ENCODE measurements at regions not wholly inside any gene's neighbourhood (a gene's known extent, or its start where the extent isn't known, plus 50 kb on each side); places are given as distances from the start of the nearest gene placed in this dataset.
"Not testable (repeated sequence)": the region's sequence is repeated elsewhere in the genome, so short reads cannot be mapped to it uniquely, and the experiment has no call there.

DNA sequence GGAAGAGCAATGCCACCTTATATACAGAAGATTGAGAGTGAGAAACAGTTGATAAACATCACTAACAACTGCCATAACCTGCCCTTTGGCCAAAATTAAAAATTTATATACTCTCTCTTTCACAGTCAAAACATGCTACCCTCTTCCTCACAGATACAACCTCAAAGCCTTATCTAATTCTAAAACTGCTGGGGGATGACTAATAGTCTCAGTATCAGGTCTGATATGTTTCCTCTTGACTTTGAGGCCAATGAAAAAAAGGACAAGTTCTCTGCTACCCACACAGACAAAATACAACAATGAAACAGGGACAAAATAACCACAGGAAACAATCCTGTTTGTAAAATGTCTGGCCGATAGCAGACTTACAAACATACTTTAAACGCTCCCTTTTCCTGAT, 485.6 kb upstream of the NUDT12 start:
- no peak for DNase-seq (ENCODE audit: low read depth in 2 of 2)

- no peak for DNase-seq (ENCODE audit: low read depth in 2 of 2)
Observed at GRCh38 chr5:104045987-104046386, 483.4 kb upstream of the NUDT12 start.

GRCh38 chr5:104039871-104040270, 477.3 kb upstream of the NUDT12 start:
- DNase-seq (ENCODE audit: low read depth in 2 of 2): not testable (repeated sequence)

GRCh38 chr5:104037136-104037535, 474.5 kb upstream of the NUDT12 start:
- not testable (repeated sequence) for DNase-seq (ENCODE audit: low read depth in 2 of 2)

DNA sequence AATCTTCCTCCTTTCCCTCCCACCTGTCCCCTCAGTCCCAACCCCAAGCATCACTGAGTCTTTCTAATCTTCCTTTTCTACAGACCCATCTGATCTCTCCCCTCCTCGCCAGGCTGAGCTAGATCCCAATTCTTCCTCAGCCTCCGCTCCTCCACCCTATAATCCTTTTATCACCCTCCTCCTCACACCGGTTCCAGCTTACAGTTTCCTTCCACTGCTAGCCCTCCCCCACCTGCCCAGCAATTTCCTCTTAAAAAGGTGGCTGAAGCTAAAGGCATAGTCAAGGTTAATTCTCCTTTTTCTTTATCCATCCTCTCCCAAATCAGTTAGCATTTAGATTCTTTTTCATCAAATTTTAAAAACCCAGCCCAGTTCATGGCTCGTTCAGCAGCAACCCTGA, 470.6 kb upstream of the NUDT12 start:
- DNase-seq (ENCODE audit: low read depth in 2 of 2): not testable (repeated sequence)

GRCh38 chr5:104024538-104024937, 461.9 kb upstream of the NUDT12 start:
- no peak for DNase-seq (ENCODE audit: low read depth in 2 of 2)

DNA sequence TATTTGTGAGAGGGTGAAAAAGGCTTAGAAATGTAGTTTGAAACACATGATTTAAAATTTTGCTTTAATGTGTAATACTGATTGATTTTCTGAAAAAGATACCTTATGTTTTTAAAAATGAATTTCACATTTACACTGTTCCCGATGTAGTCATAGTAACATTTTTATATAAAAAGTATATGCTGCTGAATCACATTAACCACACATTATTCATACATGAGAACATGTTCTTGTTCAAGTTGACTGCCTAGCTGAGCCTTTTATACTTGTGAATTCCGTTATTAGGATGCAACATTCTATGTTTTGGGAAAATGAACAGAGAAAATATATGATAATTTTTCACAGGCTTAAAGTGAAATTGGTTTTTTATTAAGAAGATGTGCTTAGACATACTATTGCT, 461.1 kb upstream of the NUDT12 start:
- no peak for DNase-seq (ENCODE audit: low read depth in 2 of 2)

DNA sequence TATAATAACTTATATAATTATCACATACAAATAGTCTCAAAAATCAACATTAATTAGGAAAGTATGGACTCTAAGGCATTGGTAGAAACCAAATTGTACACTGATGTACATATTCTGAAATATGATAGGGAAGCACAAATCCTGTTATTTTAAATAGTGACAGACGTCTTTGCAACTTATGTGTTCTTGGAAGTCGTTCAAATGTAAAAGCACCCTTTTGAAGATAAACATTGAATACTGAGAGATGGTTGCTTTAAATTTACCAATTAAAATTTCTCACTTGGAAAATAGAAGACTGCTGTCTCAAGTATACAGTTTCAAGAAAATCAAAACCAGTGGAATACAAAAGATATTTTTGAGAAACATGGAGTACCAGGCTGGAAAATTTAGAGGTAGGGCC, 457.4 kb upstream of the NUDT12 start:
- no peak for DNase-seq (ENCODE audit: low read depth in 2 of 2)

DNA sequence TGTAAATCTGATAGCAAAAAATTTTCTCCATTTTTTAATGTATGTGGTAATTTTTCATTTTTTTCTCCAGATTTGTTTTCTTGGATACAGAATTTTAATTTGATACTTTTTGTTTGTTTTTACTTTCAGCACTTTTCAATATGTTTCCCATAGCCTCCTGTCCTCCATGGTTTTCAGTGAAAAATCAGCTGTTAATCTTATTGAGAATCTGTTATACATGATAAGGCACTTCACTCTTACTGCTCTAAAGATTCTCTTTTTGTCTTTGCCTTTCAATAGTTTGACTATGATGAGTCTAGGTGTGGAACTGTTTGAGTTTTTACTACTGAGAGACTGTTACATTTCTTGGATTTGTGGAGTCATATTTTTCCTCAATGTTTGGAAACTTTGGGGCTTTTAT, 455.7 kb upstream of the NUDT12 start:
- DNase-seq (ENCODE audit: low read depth in 2 of 2): no peak

GRCh38 chr5:104016646-104017045, 454.1 kb upstream of the NUDT12 start:
- no peak for DNase-seq (ENCODE audit: low read depth in 2 of 2)

DNA sequence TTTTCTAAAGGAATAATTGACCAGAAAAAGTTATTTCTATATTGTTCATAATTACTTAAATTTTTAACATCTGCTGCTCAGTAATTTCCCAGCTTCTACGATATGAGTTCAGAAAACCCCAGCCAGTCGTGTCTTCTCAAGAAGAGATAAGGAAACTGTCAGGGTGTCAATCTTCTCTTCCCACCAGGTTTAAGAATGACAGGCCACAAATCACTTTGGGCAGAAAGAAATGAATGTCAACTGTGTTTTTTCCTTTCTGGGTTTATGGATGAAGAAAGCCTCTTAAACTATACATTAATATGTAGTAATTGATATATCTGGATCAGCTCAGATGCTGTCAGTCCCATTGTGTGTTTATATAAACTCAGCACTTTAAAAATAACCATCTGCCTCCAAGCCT, 453.2 kb upstream of the NUDT12 start:
- DNase-seq (ENCODE audit: low read depth in 2 of 2): no peak

DNA sequence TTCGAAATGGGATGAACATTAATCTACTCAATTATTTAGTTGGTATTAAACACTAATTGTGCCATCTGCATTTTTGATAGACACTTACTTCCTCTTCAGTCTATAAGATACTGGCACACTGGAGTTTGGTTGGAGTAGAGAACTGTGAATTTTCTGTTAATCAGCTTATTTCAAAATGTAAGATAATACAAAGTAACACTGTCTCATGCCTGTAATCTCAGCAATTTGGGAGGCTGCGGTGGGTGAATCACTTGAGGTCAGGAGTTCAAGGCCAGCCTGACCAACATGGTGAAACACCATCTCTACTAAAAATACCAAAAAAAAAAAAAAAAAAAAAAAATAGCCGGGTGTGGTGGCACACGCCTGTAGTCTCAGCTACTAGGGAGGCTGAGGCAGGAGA, 440.2 kb upstream of the NUDT12 start:
- DNase-seq (ENCODE audit: low read depth in 2 of 2): not testable (repeated sequence)

DNA sequence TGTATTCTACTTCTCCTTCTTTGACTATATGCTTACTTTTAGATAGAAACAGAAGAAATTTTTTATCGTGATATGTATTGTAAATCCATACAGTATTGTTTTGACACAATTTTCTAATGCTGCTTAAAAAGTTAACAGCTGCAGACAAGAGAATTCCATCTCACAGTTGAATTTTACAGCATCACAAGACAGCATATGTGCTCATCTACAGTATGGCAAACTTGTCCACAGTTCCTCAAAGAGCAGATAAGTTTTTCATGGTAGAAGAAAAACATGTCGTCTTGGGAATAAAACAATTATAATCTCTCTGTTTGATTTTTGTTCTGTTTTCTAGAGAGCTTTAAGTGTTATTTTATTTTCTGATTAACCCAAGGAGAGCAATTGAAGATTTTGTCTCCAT, 438.5 kb upstream of the NUDT12 start:
- no peak for DNase-seq (ENCODE audit: low read depth in 2 of 2)

DNA sequence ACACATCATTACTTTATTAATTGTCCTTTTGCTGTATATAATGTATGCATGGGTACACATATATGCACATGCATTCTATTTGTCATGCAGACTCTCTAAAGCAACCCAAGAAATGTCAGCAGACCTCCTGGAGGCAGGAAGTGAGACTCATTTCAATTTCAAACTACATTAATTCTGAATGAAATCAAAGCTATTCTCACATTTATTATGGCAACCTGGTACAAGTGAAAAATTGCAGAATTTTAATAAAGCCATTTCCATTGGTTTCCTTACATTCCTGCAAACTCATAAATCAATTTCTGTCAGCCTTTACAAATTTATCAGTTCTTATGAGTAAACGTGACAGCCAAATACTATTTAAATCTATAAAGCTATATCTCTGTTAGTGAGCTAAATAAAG, 430.4 kb upstream of the NUDT12 start:
- no peak for DNase-seq (ENCODE audit: low read depth in 2 of 2)

- DNase-seq (ENCODE audit: low read depth in 2 of 2): no peak
Observed at GRCh38 chr5:103990064-103990463, 427.5 kb upstream of the NUDT12 start.

DNA sequence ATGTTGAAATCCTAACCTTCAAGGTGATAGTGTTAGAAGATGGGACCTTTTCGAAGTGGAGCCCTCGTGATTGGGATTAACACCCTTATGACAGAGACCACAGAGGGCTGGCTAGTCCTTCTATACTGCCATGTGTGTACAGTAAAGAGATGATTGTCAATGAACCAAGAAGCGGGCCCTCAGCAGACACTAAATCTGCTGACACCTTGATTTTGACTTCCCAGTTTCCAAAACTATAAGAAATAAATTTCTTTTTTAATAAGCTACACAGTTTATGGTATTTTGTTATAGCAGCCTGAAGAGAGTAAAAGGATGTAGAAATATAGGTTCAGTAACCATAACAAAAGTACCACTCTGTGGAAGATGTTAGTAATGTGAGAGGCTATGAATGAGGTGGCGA, 419.0 kb upstream of the NUDT12 start:
- no peak for DNase-seq (ENCODE audit: low read depth in 2 of 2)

DNA sequence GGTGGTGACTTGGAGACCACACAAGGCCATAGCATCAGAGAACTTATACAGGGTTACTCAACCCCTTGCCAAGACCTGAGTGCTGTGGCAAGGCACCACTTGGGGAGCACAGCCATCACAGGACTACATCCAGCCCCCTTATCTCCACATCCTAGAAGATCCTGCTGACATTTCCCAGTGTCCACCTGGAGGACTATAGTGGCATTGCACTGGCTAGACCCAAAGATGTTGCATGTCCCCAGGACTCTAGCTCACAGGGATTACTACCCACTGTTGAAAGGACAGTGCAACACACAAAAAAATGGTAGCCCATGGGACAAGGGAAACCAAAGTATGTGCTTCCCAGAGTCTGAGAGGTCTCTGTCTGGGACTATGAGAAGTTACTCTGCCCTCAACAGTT, 411.1 kb upstream of the NUDT12 start:
- no peak for DNase-seq (ENCODE audit: low read depth in 2 of 2)

DNA sequence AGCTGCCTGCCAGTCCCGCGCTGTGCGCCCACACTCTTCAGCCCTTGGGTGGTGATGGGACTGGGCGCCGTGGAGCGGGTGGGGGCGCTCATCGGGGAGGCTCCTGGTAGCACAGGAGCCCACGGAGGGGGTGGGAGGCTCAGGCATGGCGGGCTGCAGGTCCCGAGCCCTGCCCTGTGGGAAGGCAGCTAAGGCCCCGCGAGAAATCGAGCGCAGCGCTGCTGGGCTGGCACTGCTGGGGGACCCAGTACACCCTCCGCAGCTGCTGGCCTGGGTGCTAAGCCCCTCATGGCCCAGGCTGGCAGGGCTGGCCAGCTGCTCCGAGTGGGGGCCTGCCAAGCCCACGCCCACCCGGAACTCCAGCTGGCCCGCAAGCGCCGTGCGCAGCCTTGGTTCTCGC, 403.7 kb upstream of the NUDT12 start:
- DNase-seq (ENCODE audit: low read depth in 2 of 2): not testable (repeated sequence)

GRCh38 chr5:103962023-103962422, 399.4 kb upstream of the NUDT12 start:
- DNase-seq (ENCODE audit: low read depth in 2 of 2): no peak

- no peak for DNase-seq (ENCODE audit: low read depth in 2 of 2)
Observed at GRCh38 chr5:103953601-103954382, 391.2 kb upstream of the NUDT12 start.

DNA sequence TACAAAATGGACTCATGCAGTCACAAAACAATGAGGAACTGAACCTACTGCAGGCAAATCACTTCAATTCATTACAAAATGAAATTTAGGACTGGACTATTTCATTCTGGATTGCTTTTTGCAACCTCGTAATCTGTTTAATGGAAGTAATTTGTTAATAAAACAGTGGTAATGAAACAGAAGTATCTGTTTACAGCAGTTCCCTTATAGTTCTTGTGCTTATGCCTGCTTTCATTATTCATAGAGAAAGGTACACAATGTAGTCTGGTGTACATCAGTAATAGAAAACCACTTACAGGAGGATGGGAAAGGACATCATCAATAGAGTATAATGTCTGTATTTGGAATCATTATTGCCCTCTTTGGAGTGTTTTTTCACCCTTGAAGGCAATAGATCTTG, 389.2 kb upstream of the NUDT12 start:
- no peak for DNase-seq (ENCODE audit: low read depth in 2 of 2)

- DNase-seq (ENCODE audit: low read depth in 2 of 2): no peak
Observed at GRCh38 chr5:103943230-103943629, 380.6 kb upstream of the NUDT12 start.

DNA sequence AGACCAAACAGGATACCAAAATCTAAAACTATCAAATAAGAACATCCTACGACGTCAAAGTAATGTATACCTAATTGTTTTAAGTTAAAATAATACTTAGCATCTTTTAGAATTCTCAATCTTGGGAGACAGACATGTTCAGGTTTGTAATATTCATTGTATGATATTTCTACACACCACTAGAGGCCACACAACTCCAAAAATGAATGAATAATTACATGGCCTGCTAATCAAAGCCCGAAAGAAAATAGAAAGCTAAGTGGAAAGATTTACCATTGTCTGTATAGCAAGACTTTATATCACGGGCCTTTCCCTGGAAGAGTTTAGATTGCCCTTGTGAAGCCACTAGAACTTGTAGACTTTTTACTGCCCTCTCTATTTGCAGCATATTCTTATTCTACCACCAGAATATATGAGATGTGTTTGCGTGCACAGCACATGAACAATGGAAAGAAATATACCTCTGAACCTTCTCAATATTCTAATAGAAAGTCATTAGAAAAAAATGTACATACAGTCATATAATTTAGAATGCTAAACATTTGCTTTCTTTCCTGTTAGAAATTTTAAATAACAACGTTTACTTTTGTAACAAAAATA, 380.1 kb upstream of the NUDT12 start:
- DNase-seq (ENCODE audit: low read depth in 2 of 2): no peak

DNA sequence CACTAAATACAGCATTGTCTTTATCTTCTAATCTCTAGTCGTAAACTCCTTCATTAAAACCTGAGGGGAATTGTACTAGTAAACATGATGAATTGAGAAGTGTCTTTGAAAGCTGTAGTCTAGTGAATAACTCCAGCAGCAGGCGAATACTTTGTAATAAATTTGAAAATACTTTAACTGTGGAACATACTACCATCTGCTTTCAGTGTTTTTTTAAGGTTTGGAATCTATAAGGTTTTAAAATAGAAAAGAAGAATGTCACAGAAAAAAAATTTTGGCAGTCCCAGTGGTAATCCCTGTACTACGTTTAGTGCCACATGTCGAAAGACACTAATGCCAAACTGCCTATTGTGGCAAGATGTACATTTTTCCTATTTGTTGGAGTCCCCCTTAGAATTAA, 379.0 kb upstream of the NUDT12 start:
- no peak for DNase-seq (ENCODE audit: low read depth in 2 of 2)
